DMS 273 (cell line): ENCODE measurements at regions not wholly inside any gene's neighbourhood (a gene's known extent, or its start where the extent isn't known, plus 50 kb on each side); places are given as distances from the start of the nearest gene placed in this dataset.
A peak's percentile ranks its signal among the peaks of the same experiment; 100 is the strongest.

Source experiments
- DNase-seq: peaks from one replicate; lab custom pipeline; 2025; ENCODE audit not compliant: unreplicated experiment; lab: John Stamatoyannopoulos, UW

DNA sequence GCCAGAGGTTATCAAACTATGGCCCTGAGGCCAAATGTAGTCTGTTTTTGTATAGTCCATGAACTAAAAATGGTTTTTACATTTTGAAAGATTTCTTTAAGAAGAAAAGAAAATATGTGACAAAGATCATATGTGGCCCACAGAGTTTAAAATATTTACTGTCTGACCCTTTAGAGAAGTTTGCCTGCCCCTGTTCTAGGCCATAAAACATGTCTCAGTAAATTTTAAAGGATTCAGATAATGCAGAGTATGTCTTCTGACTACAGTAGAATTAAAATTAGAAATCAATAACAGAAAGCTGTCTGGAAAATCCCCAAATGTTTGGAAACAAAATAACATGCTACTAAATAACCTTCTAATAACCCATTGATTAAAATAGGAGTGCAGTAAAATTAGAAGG, 86.3 kb downstream of the KCNRG start:
- DNase-seq = no peak

DNA sequence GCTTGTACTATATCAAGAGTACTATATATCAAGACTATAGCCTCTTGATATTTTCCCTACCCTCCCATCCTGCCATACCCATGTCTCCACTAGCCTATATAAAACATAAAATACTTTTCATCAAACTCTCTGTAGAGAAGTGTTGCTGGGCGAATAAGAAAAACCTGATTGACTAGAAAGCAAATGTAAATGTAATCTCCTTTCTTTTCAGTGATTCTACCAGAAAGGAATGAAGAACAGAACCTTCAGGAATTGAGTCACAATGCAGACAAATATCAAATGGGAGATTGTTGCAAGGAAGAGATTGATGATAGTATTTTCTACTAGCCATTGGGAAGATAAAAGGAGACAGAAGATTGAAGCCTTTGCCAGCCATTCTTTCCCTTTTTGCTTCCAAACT, 89.2 kb downstream of the KCNRG start:
- DNase-seq = no peak

DNA sequence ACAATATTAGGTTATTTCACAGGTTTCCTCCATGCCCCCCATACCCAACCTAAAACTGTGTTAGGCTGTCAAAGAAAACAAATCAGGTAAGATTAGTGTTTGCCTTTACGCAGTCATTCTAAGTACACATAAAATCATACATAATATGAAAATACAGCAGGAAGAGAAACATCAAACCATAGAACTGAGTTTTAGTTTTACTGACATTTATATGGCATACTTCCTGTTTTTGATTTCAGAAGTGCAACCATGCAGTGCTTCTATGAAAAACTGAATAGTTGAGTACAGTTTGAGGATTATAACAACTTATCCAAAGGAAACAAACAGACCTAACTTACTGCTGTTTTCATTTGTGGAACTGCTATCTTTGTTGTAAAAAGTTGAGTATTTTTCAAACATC, 91.3 kb downstream of the KCNRG start:
- DNase-seq = no peak

DNA sequence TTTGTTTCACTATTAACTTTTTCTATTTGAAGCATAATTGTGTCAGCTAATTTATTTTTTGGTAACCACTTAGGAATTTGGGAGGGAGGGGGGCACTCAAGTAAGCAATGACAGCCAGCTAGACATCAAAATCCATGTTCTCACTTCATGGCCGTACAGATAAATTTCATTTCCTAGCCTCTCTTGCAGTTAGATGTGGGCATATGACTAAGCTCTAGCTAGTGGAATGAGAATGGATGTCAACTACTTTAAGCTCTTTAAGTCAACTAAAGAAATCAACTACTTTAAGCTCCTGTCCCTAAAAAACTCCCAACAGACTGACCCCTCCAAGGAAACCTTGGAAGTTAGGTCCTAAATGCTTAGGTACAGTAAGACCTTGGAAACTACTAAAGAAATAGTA, 92.0 kb downstream of the KCNRG start:
- no peak for DNase-seq

DNA sequence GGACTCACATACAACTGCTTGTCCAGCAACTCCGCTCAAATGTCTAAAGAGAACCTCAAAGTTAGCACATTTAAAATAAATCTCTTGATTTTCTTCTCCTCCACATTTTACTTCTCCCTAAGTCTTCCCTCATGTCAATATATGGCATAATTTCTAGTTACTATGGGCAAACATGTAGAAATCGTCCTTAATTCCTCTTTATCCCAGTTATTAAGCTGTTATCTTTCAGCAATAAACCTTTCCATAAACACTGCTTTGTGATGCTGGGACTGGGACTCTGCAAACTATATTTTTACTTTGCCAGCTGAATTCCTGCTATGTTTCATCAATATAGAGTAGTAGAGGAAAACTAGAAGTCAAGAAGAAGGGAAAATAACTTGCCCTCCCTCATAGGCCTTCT, 99.7 kb downstream of the KCNRG start:
- DNase-seq = no peak

DNA sequence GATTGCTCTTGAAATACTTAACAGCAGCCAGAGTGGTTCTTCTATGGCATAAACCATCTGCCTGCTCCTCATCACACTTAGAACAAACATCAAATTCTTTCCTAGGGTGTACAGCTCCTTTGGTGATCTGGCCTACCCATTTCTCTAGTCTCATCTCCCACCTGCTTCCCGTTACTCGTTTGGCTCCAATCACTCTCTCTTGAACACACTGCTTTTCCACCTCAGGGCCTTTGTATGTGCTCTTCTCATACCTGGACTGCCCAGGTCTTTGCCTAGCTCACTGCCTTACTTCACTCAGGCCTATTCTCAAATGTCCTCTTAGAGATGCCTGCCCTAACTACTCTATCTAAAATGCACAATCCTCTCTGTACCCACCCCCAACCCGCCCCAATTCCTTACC, 100.5 kb downstream of the KCNRG start:
- no peak for DNase-seq

DNA sequence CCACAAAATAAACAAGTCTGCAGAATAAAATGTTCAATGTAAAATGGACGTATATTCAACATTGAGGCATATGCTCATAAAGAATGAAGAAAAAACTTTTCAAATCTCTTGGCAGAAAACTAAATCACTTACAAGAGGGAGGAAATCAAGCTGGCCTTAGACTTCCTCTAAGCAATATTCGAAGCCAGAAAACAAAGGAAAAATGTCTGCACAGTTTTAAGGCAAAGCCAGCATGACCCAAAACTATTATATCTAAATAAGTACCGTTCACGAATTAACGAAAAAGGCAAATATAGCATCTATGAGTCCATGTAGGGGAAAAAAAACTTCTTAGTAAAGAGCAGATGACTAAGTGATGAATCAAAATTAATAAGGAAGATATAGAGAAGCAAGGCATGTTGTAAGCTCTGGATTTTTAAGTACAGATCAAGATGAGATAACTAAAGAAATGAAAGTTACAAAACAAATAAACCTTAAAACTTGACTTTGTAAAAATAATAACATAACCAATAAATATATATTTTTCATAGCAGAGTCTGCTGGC, 101.3 kb downstream of the KCNRG start:
- DNase-seq = no peak

DNA sequence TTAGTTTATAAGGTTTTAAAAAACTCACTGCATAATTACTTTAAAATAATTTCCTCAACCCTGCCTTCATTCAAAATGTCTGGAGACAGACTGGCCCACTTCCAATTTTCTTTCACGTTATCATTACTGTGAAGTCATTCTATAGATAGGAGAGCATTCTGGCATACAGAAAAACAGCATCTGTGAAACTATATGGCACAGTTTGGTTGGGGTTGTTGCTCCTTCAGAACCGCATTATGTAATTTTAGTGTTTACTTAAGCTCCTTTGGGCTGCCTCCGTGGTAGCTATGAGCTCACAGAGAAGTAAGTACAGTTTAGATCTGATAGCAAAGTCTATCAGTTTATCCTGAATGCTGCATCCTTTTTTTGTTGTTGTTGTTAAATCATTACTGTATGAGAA, 104.3 kb downstream of the KCNRG start:
- DNase-seq = peak; percentile 85

DNA sequence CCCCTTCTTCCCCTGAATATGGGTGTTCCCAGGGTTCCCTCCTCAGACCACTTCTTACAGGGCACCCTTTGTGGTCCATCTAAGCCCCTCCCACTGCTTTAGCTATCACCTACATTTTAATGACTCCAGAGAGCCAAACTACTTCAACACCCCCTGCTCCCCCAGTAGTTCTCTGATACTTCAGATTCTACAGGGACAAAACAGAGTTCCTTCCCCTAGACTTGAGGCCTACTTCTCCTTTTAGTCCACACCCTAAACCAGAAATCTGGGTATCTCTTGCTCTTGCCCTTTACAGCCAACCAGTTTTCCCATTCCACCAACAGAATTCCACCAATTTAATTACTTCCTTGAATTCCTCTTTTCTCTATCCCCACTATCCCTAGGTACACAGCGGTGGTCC, 107.2 kb downstream of the KCNRG start:
- peak; percentile 5 for DNase-seq

DNA sequence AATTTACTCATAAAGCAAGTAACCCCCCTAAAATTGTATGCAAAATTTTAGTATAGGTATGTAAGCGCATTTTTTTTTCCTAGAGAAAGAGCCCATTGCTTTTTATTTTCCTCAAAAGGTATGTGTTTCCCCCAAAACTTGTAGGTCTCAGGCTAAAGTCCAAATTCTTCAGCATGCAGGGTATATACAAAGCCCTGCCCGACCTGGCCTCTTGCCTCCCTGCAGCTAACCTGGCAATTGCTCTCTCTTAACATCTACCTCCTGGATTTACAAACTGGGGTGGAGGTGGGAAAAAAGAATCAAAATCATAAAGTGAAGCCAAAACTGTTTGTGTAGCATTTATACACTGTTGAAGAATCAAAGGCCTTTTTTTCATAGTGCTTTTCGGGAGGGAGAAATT, 107.8 kb downstream of the KCNRG start:
- DNase-seq = peak; percentile 23

DNA sequence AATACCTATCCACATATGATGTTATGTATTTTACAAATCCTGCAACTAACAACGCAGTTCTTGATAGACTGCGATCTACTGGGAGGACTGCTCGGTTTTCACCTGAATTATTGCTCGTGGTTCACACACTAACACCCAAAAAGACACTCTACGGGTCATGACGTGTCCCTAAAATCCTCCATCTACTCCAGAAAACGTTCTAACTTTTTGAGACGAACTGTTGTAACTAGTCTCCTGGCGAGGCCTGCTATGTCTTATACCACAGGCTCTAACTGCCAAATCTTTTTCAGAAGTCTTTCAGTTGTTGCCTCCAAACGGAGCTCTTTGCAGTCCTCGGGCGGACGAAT, 108.2 kb downstream of the KCNRG start:
- no peak for DNase-seq

DNA sequence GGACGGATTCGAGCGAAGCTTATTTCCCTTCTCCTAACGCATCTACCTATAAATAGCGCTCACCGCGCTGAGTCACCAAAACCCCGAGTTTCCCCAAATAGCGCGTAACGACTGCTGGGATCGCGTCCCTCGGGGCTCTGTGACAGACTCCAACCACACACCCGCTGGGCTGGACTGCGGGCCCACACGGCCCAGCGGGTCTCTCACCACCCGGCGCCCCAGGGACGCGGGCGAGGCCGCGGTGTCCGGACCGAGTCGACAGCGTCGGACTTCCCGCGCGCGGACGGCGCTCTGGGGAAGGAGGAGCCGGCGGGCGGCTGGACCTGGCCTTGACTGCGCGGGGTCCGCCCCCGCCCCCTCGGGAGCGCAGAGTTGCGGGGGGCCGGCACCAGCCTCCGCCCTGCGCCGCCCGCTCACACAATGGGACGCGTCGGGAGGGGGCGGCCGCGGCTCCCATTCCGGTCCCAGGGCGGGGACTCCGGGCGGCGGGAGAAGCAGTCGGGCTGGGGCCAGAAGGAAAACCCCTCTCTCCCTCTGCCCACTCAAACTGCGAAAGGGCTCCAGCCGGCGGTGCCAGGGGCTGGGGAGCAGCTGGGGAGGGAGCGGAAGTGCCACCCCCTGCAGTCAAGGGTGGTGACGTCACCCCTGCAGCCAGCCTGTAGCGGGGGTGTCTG, 108.8 kb downstream of the KCNRG start:
- peak; percentile 96 for DNase-seq

DNA sequence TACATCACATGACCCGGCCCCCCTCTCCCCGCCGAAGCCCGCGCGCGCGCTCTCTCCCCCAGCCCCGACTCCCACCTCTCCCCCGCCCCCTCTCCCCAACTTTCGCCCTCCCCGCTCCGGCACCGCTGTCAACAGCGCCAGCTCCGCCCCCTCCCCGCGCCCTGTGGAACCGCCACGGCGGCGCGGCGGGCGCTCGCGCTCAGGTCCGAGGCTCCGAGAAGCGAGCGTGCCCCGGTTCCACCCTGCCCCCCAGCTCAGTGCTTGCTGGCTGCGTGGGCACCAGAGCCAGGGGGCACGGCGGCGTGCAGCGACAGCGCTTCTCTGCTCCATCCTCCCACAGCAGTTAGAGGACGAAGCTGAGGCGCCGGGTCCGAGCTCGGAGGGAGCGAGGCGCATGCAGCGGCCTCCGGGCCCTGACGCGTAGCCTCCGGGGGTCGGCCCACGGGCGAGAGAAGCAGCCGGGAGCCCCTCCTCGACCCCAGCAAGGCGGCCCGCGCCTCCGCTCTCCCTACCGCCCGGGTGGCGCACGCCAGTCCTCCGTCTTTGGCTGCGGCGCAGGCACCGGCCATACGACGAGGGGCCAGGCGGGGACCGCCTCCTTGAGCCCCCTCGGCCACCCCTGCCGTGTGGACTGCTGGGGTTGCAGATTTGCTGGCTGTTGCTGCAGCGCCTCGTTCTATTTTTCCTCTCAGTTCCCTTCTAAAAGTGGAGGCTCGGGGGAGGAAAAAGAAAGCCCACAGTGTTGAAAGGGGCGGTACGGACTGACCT, 109.5 kb downstream of the KCNRG start:
- peak; percentile 81 for DNase-seq

DNA sequence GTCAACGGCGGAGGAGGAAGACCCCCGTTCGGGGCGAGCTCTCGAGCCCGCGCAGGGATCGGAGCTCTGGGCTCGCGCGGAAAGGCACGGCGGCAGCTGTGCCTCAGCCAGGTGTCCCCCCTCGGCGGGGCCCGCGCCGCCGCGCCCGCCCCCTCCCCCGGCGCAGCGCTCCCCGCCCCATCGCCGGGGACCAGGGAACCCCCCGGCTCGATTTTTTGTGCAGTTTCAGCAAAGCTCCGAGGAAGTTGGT, 110.0 kb downstream of the KCNRG start:
- DNase-seq = peak; percentile 86

DNA sequence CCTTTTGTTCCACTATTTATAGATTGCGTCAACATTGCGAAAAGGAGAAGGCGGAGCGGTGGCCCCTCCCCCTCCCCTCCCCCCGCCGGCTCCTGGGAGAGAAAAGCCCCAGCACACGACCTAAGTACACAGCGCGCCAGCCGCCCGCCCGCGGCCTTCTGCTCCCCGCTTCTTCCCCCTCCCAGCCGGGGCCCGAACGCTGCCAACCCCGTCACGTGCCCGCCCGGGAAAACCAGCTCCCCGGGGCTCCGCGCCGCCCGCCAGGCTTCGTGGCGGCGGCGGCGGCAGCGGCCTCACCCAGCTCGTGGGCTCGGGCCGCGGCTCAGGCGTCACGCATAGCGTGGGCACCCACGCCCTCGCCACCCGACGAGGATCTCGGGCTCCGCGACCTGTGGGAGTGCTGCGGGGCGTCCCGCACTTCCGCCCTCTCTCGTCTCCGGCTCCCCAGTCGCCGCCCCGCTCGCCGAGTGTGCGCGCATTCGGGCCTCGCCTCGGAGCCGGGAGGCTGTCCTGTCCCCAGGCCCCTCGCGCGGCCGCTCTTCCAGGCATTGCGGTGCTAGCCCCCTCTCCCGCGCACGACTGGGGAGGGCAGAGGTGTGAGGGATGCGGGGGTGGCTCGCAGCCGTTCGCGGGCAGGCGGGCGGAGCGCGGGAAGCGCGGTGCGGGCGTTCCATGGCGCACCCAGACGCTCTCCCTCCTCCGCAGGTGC, 110.5 kb downstream of the KCNRG start:
- DNase-seq = peak; percentile 94

DNA sequence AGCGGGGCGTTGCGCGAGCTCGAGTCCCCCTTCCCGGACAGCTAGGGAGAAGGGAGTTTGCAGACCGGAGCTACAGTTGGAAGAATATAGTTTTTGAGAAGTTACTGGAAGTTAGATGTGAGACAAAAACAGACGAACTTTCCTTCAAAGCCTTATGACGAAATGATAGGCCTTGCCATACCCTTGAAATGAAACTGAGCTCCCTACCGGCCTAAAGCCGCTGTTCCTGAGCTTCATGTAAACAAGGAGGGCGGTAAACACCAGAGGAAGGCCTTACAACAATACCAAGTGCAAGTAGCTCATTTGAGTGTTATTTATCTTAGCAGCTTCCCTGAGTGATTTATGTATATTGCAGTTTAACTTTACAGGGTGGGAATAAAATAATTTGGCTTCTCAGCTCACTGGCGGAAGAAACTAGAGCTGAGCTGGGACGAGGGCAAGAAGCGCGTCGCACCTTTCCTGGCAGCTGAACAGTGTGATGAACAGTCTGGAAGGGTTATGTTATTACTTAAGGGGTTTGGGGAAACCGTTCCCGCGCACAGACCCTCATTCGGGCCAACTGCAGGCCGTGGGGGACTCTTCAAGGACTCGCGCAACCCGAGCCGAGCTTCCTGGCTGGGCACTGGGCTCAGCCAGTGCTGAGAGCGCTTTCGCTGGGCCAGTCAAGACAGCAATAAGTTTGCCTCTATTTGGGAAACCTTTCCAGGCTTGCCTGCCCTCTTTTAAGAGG, 111.2 kb downstream of the KCNRG start:
- no peak for DNase-seq

DNA sequence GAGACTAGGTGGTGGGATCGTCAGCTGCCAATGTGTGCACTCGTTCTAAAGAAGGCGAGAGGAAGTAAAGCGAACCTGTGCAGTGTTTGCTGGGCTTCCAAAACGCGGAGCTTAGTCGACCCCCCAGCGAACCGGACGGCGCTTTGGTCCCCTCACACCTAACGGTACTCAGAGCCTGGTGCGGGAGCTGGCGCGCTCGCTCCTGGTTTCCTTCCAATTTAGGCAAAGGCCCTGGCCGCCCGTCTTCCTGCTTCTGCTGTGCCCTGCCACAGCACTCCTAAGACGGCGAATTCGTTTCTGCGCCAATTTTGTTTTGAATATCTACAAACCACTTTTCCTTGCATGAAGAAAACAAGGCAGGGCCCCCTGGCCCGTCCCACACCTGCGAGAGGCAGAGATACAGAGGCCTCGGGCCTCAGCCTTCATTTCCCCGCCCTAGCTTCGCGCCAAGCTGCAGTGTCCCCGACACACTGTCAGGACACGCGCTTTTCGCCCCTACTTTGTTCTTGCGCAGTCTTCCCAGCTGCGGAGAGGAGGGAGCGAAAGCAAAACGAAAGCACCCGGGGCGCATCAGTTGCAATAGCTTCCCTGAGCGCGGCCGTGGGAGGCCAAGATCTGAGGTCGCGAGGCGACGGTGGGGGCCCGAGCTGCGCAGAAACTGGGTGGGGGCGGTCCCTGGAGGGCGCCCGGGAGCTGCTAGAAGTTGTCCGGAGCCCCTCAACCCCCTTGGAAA, 111.9 kb downstream of the KCNRG start:
- DNase-seq = no peak

DNA sequence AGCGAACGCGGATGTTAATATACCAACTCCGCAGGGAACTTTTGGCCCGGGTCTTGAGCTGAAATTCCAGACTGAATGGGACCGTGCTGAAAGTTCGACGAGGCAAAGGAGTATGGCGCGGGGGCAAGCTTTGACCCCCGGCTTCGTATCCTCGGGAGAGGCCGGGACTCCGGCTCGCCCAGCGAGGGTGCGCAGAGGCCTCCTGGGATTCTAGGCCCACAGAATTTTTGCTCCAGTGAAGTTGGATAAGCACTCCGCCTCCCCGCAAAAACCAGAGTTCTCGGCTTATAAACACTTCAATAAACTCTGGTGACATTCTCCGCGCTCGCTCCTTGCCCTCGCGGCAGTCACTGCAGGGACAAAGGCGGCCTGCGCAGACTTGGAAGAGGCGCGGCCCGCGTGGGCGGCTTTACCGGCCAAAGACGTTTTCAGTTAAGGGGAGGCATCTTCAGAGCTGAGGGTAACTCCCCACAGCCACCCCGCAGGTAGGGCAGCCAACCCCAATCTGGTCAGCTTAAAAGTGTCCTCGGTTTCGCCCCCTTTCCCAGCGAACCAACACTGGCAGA, 112.6 kb downstream of the KCNRG start:
- no peak for DNase-seq

DNA sequence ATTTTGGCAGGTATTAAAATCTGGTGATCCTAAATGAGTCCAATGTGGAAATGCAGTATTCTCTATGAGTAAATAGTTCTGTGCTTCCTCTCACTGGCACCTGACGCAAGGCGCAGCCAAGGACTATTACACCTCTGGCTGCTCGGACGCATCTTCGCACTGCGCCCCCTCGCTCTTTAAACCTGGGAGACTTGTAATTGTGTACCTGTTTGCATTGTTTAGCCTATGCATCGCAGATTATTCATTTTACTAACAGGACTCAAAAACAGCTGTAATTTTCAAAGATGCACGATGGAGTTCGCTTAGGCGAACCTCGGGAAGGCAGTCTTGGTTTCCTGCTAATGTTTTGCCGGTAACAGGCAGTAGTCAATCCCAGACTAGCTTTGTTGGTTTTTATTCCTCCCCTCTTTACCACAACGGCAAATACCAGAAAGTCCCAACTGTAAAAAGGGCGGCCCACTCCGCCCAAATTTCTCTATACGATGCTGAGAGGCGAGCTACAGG, 113.2 kb downstream of the KCNRG start:
- DNase-seq = no peak

DNA sequence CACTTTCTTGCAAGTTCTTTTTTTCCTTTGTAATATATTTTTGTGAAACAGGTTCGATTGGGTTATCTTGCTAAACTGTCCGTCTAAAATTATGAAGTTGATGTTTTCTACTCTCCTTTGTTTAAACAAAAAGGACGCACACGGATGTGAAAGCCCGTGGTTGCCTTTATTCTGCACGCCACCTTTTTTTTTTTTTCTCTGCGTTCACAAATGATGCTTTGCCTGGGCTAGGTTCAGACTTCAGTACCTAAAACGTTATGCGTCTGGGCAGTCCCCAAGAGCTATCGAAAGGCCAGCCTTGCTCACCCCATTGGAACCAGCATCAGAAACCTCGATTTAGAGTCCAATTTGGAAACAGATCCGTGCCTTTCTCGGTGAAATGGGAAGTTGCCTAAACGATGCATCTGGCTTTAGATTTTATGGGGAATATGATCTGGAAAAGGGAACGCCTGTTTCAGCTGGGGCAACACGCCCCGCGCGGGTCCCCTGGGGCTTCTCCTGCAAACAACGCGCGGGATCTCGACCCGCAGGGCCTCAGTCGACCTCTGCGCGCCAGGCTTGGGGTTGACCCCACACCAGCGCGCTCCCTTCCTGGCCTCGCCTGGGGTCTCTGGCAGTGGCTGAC, 113.9 kb downstream of the KCNRG start:
- peak; percentile 60 for DNase-seq
